ENCODE measurements at regions not wholly inside any gene's neighbourhood (a gene's known extent, or its start where the extent isn't known, plus 50 kb on each side); places are given as distances from the start of the nearest gene placed in this dataset.

- Histone ChIP-seq H3K27ac (ENCODE audit: low read depth, low read length) (no peak overlapping the region), H3K4me1 (ENCODE audit: control insufficient read depth, insufficient read depth, low read length) (no peaks in the 10 kb centered on the region), H3K36me3 (ENCODE audit: control insufficient read depth, insufficient read depth, low read length) (no peaks in the 10 kb centered on the region), H3K27me3 (ENCODE audit: control insufficient read depth, insufficient read depth, low read length) (no peaks in the 10 kb centered on the region), H3K9me3 (ENCODE audit: control insufficient read depth, insufficient read depth, low read length) (no peaks in the 10 kb centered on the region), H3K4me3 (ENCODE audit: low read depth, low read length) (no peak overlapping the region)
- 82% methylated on average over 7 of the region's 7 CpGs for WGBS (ENCODE audit: insufficient coverage)
- DNase-seq (ENCODE audit: low read depth in 4 of 6, low spot score in 6 of 6) = no peak
Observed at GRCh38 chr1:4593106-4593505, 61.3 kb upstream of the AJAP1 start.

DNA sequence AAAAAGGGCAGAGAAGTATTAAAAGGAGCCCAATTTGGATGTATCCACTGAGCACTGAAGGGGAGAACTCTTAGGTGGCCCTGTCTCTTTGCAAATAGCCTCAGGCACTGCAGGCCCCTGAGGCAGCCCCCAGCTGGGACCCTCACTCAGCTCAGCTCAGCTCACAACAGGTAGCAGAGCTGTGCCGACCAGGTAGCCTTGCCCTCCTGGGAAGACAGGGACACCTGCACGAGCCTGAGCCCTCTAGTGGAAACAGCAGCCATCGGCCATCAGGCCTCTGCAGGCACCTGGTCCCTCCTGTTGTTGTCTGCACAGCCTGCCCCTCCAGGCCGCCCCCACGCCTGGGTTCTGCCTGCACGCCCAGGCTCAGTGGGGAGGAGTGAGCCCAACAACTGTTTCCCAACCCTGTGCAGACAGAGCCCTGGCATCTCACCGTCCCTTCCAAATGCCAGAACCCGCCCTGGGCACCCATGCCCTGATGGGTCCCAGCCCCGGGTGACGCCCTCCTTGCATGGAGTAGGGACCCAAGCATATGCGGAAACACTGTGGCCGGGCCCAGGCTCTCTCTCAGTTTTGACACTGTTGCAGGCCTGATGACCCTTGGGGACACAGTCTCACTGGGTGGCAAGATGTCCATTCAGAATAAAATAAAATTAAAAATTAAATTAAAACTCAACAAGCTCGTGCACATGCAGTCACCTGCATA is 60.0 kb upstream of the AJAP1 start:
- WGBS (ENCODE audit: insufficient coverage) = 82% methylated on average over 13 of the region's 13 CpGs
- H3K27ac ChIP-seq (ENCODE audit: low read depth, low read length) = no peak overlapping the region
- H3K36me3 ChIP-seq (ENCODE audit: control insufficient read depth, insufficient read depth, low read length) = no peaks in the 10 kb centered on the region
- H3K4me3 ChIP-seq (ENCODE audit: low read depth, low read length) = no peak overlapping the region
- no peaks in the 10 kb centered on the region for H3K4me1 ChIP-seq (ENCODE audit: control insufficient read depth, insufficient read depth, low read length)
- no peak for DNase-seq (ENCODE audit: low read depth in 4 of 6, low spot score in 6 of 6)
- no peaks in the 10 kb centered on the region for H3K27me3 ChIP-seq (ENCODE audit: control insufficient read depth, insufficient read depth, low read length)
- no peaks in the 10 kb centered on the region for H3K9me3 ChIP-seq (ENCODE audit: control insufficient read depth, insufficient read depth, low read length)

- Histone ChIP-seq H3K4me3 (ENCODE audit: low read depth, low read length) (no peak overlapping the region), H3K36me3 (ENCODE audit: control insufficient read depth, insufficient read depth, low read length) (no peaks in the 10 kb centered on the region), H3K4me1 (ENCODE audit: control insufficient read depth, insufficient read depth, low read length) (peaks cover 5% of the 10 kb centered on the region), H3K9me3 (ENCODE audit: control insufficient read depth, insufficient read depth, low read length) (no peaks in the 10 kb centered on the region), H3K27ac (ENCODE audit: low read depth, low read length) (no peak overlapping the region), H3K27me3 (ENCODE audit: control insufficient read depth, insufficient read depth, low read length) (no peaks in the 10 kb centered on the region)
- WGBS (ENCODE audit: insufficient coverage) = 93% methylated on average over 17 of the region's 17 CpGs
- DNase-seq (ENCODE audit: low read depth in 4 of 6, low spot score in 6 of 6) = no peak
Observed at GRCh38 chr1:4595341-4596225, 58.8 kb upstream of the AJAP1 start.

GRCh38 chr1:4596486-4596885 is 57.9 kb upstream of the AJAP1 start:
- no peak for DNase-seq (ENCODE audit: low read depth in 4 of 6, low spot score in 6 of 6)
- no peak overlapping the region for H3K27ac ChIP-seq (ENCODE audit: low read depth, low read length)
- no peaks in the 10 kb centered on the region for H3K9me3 ChIP-seq (ENCODE audit: control insufficient read depth, insufficient read depth, low read length)
- peaks cover 11% of the 10 kb centered on the region for H3K4me1 ChIP-seq (ENCODE audit: control insufficient read depth, insufficient read depth, low read length)
- no peaks in the 10 kb centered on the region for H3K36me3 ChIP-seq (ENCODE audit: control insufficient read depth, insufficient read depth, low read length)
- no peaks in the 10 kb centered on the region for H3K27me3 ChIP-seq (ENCODE audit: control insufficient read depth, insufficient read depth, low read length)
- WGBS (ENCODE audit: insufficient coverage) = 91% methylated on average over 6 of the region's 8 CpGs
- no peak overlapping the region for H3K4me3 ChIP-seq (ENCODE audit: low read depth, low read length)

DNA sequence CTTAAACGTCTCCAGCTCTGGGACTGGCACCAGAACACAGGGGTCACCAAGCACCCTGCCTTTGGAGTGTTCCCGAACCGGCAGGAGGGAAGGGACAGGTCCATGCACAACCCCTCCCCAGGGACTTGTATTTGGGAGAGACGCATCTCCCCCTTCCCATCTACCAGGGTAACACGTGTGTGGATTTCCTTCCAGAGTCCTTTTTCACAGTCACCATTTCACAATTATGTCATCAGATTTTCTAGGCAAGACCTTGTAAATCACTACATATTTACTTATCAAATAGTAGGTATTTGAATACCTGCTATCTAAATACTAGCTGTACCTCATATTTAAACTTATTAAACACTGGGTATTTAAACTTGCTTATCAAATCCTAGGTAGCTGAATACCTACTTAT is 57.4 kb upstream of the AJAP1 start:
- Histone ChIP-seq H3K4me1 (ENCODE audit: control insufficient read depth, insufficient read depth, low read length) (peaks cover 11% of the 10 kb centered on the region), H3K9me3 (ENCODE audit: control insufficient read depth, insufficient read depth, low read length) (no peaks in the 10 kb centered on the region), H3K4me3 (ENCODE audit: low read depth, low read length) (no peak overlapping the region), H3K36me3 (ENCODE audit: control insufficient read depth, insufficient read depth, low read length) (no peaks in the 10 kb centered on the region), H3K27me3 (ENCODE audit: control insufficient read depth, insufficient read depth, low read length) (no peaks in the 10 kb centered on the region), H3K27ac (ENCODE audit: low read depth, low read length) (no peak overlapping the region)
- 60% methylated on average over 3 of the region's 5 CpGs for WGBS (ENCODE audit: insufficient coverage)
- no peak for DNase-seq (ENCODE audit: low read depth in 4 of 6, low spot score in 6 of 6)

DNA sequence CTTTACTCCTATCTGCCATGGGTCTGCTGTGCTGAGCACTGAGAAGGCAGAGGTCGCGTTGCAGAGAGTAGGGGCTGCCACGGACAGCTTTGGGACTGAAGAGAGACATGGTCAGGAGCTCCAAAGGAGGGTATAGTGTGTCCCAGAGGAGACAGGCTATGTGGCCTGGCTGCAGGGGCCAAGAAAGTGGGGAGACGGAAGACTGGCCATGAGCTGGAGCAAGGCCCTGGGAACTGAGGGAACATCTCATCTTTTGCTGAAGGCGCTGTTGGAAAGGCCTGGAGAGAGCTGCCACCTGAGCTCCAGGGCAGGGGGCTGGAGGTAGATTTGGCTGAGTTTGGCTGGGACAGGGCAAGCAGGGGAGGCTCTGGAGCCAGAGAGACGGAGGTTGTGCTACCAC is 55.8 kb upstream of the AJAP1 start:
- DNase-seq (ENCODE audit: low read depth in 4 of 6, low spot score in 6 of 6) = no peak

GRCh38 chr1:4599521-4599920 is 54.9 kb upstream of the AJAP1 start:
- H3K4me1 ChIP-seq (ENCODE audit: control insufficient read depth, insufficient read depth, low read length) = peaks cover 21% of the 10 kb centered on the region
- no peak overlapping the region for H3K4me3 ChIP-seq (ENCODE audit: low read depth, low read length)
- no peak overlapping the region for H3K27ac ChIP-seq (ENCODE audit: low read depth, low read length)
- 89% methylated on average over 15 of the region's 15 CpGs for WGBS (ENCODE audit: insufficient coverage)
- no peaks in the 10 kb centered on the region for H3K36me3 ChIP-seq (ENCODE audit: control insufficient read depth, insufficient read depth, low read length)
- no peaks in the 10 kb centered on the region for H3K27me3 ChIP-seq (ENCODE audit: control insufficient read depth, insufficient read depth, low read length)
- H3K9me3 ChIP-seq (ENCODE audit: control insufficient read depth, insufficient read depth, low read length) = no peaks in the 10 kb centered on the region
- DNase-seq (ENCODE audit: low read depth in 4 of 6, low spot score in 6 of 6) = no peak

More for the DNA sequence above, 55.8 kb upstream of the AJAP1 start:
- 89% methylated on average over 5 of the region's 6 CpGs for WGBS (ENCODE audit: insufficient coverage)
- H3K27me3 ChIP-seq (ENCODE audit: control insufficient read depth, insufficient read depth, low read length) = no peaks in the 10 kb centered on the region
- H3K27ac ChIP-seq (ENCODE audit: low read depth, low read length) = no peak overlapping the region
- no peaks in the 10 kb centered on the region for H3K36me3 ChIP-seq (ENCODE audit: control insufficient read depth, insufficient read depth, low read length)
- H3K9me3 ChIP-seq (ENCODE audit: control insufficient read depth, insufficient read depth, low read length) = no peaks in the 10 kb centered on the region
- H3K4me3 ChIP-seq (ENCODE audit: low read depth, low read length) = no peak overlapping the region
- H3K4me1 ChIP-seq (ENCODE audit: control insufficient read depth, insufficient read depth, low read length) = peaks cover 21% of the 10 kb centered on the region

DNA sequence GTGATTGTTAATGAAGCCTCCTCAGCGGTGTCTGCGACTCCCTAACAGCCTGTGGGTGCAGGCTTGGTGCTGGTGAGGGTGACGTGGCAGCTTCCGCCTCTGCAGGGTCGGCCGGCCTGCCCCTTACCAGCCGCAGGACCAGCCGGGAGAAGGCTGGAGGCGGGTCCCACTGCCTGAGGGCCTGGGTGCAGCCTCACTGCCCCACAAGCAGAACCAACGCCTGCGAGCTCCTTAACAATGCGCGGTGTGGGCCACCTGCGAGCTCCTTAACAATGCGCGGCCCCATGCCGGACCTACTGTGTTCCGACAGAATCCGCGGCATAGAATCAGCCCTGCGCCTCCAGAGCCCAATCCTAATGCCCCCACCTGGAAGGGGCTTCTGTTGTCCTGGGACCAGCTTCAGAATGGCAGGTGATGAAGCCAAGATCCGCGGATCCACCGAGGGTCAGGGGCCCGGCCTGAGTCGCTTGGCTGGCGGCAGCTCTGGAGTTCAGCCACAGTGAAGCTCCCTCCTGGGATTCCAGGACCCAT is 54.4 kb upstream of the AJAP1 start:
- H3K36me3 ChIP-seq (ENCODE audit: control insufficient read depth, insufficient read depth, low read length) = no peaks in the 10 kb centered on the region
- no peak overlapping the region for H3K27ac ChIP-seq (ENCODE audit: low read depth, low read length)
- WGBS (ENCODE audit: insufficient coverage) = 66% methylated on average over 27 of the region's 27 CpGs
- no peak for DNase-seq (ENCODE audit: low read depth in 4 of 6, low spot score in 6 of 6)
- H3K4me1 ChIP-seq (ENCODE audit: control insufficient read depth, insufficient read depth, low read length) = peaks cover 21% of the 10 kb centered on the region
- no peak overlapping the region for H3K4me3 ChIP-seq (ENCODE audit: low read depth, low read length)
- H3K27me3 ChIP-seq (ENCODE audit: control insufficient read depth, insufficient read depth, low read length) = no peaks in the 10 kb centered on the region
- H3K9me3 ChIP-seq (ENCODE audit: control insufficient read depth, insufficient read depth, low read length) = no peaks in the 10 kb centered on the region

DNA sequence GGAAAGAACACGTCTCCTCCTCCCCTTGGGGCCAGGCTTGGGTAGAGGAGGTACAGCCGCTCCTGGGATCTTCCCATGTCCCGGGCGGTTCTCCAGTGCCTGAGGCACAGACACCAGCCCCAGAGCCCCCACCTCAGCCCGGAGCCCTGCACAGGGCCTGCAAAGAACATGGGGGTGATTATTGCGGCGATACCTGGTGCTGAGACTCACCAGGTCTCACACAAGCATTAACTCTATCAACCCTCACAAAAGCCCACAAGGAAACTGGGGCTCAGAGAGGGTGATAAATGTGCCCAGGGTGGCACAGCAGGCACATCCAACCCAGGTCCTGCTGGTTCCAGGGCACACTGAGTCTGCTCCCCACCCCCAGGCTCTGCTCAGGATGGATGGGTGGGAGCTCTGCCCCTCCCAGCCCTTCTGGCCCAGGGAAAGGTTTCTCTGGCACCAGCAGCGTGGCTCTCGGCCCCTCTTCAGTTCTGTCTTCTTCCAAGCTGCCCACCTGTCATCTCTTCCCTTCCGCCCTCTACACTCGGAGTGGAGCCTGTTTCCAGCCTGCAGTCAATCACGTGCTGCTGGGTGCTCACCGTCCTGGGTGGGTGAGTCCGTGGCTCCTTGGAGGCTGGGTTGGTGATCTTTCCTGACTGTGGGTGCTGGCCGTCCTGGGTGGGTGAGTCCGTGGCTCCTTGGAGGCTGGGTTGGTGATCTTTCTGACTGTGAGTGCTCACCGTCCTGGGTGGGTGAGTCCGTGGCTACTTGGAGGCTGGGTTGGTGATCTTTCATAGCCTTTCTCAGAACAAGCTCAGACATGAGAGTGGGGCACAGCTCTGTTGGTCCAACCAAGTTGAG is 53.6 kb upstream of the AJAP1 start:
- no peak for DNase-seq (ENCODE audit: low read depth in 4 of 6, low spot score in 6 of 6)
- no peaks in the 10 kb centered on the region for H3K36me3 ChIP-seq (ENCODE audit: control insufficient read depth, insufficient read depth, low read length)
- H3K27me3 ChIP-seq (ENCODE audit: control insufficient read depth, insufficient read depth, low read length) = no peaks in the 10 kb centered on the region
- H3K4me1 ChIP-seq (ENCODE audit: control insufficient read depth, insufficient read depth, low read length) = peaks cover 21% of the 10 kb centered on the region
- no peak overlapping the region for H3K4me3 ChIP-seq (ENCODE audit: low read depth, low read length)
- H3K27ac ChIP-seq (ENCODE audit: low read depth, low read length) = no peak overlapping the region
- WGBS (ENCODE audit: insufficient coverage) = 91% methylated on average over 8 of the region's 18 CpGs
- H3K9me3 ChIP-seq (ENCODE audit: control insufficient read depth, insufficient read depth, low read length) = no peaks in the 10 kb centered on the region

Data from spinal cord (tissue), 9 donors.